Ascending aorta (tissue), 2 donors: ENCODE measurements at regions not wholly inside any gene's neighbourhood (a gene's known extent, or its start where the extent isn't known, plus 50 kb on each side); places are given as distances from the start of the nearest gene placed in this dataset.
A peak's percentile ranks its signal among the peaks of the same experiment; 100 is the strongest.

Source experiments
- DNase-seq, 2 donors: peaks; one replicate each; pipeline ENCODE4 v3.0.0-alpha.2; 2019; ENCODE audit warnings: low spot score in 2 of 2
- H3K27ac ChIP-seq, 2 donors: fragments of 200-600 bp; sonication (generic); one replicate each; pipeline ENCODE4 v1.5.1; 2016 to 2017; ENCODE audit warnings: mild to moderate bottlenecking in 1 of 2
- H3K27me3 ChIP-seq: fragments of 200-600 bp; sonication (generic); one replicate; pipeline ENCODE4 v1.5.1; 2017
- H3K36me3 ChIP-seq, 2 donors: fragments of 200-600 bp; sonication (generic); one replicate each; pipeline ENCODE4 v1.5.1; 2016
- H3K4me1 ChIP-seq, 2 donors: fragments of 200-600 bp; sonication (generic); one replicate each; pipeline ENCODE4 v1.5.1; 2016 to 2017; ENCODE audit warnings: mild to moderate bottlenecking in 1 of 2
- H3K4me3 ChIP-seq, 2 donors: fragments of 200-600 bp; sonication (generic); one replicate each; pipeline ENCODE4 v1.5.1; 2016 to 2017; ENCODE audit warnings: mild to moderate bottlenecking in 1 of 2
- H3K9me3 ChIP-seq, 2 donors: fragments of 200-600 bp; sonication (generic); one replicate each; pipeline ENCODE4 v1.5.1; 2016
- CTCF ChIP-seq, 3 experiments: fragments of 200-600 bp in 2 of 3; fragments of 450-650 bp in 1 of 3; sonication (generic) in 2 of 3; IDR thresholded peaks; one replicate each; pipeline ENCODE4 v1.5.1; 2016 to 2019; ENCODE audit warnings: antibody characterized with exemption in 3 of 3, mild to moderate bottlenecking in 1 of 3, moderate library complexity in 1 of 3
- intact Hi-C: fragments of 100-400 bp; cut with DNase I; formaldehyde crosslinking; loops from one replicate; pipeline ENCODE4 v1.15.1; 2023

GRCh38 chr9:71632776-71633175 is 135.5 kb downstream of the CEMIP2 start:
- no peak overlapping the region for H3K27ac ChIP-seq
- H3K27me3 ChIP-seq, result no peaks in the 10 kb centered on the region
- no peaks in the 10 kb centered on the region for H3K9me3 ChIP-seq
- H3K4me3 ChIP-seq, result no peak overlapping the region
- H3K36me3 ChIP-seq, result no peaks in the 10 kb centered on the region
- H3K4me1 ChIP-seq, result no peaks in the 10 kb centered on the region
- no peak for TF ChIP-seq CTCF (IDR thresholded peaks at IDR 0.05)
- DNase-seq, result no peak
- intact Hi-C loops, result no loop called here

DNA sequence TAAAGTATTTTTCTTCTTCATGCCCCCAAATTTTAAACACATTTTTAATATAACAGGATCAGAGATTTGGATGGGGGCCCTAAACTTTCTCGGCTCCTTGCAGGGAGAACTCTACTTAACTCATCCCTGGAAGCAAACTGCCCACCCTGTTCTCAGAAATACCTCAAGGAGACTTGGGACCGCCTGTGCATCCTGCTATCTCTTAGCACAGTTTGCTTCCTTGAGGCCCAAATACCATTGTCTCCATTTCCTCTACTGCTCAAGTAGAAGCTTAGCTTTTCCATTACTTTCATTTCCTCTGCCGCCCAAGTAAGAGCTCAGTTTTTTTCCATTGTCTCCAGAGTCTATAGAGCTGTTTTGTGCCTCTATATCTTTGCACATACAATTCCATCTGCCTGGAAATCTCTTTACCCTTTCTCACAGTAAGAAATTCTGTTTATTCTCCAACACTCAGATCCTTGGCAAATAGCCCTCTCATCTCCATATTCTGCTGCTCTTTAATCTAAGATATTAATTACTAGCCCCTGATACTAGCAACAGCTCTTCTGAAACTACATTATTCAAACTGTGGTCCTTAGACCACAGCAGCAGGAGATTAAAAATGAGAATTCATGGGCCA is 137.8 kb downstream of the CEMIP2 start:
- Histone ChIP-seq H3K27me3 (no peaks in the 10 kb centered on the region), H3K4me1 (no peaks in the 10 kb centered on the region), H3K27ac (no peak overlapping the region), H3K9me3 (no peaks in the 10 kb centered on the region), H3K4me3 (no peak overlapping the region), H3K36me3 (no peaks in the 10 kb centered on the region)
- TF ChIP-seq CTCF (IDR thresholded peaks at IDR 0.05), result no peak
- DNase-seq, result no peak
- intact Hi-C loops, result no loop called here

GRCh38 chr9:71629578-71630215 is 138.6 kb downstream of the CEMIP2 start:
- intact Hi-C loops, result no loop called here

GRCh38 chr9:71628247-71628646 is 140.1 kb downstream of the CEMIP2 start:
- peak in 1 of 3 experiments; percentile 8 for TF ChIP-seq CTCF (IDR thresholded peaks at IDR 0.05)
- H3K27ac ChIP-seq, result no peak overlapping the region
- H3K36me3 ChIP-seq, result no peaks in the 10 kb centered on the region
- intact Hi-C loops, result no loop called here
- H3K27me3 ChIP-seq, result no peaks in the 10 kb centered on the region
- no peak for DNase-seq
- H3K9me3 ChIP-seq, result no peaks in the 10 kb centered on the region
- no peaks in the 10 kb centered on the region for H3K4me1 ChIP-seq
- no peak overlapping the region for H3K4me3 ChIP-seq

More at GRCh38 chr9:71629578-71630215, 138.6 kb downstream of the CEMIP2 start:
- H3K27ac ChIP-seq, result no peak overlapping the region
- DNase-seq, result no peak
- no peaks in the 10 kb centered on the region for H3K27me3 ChIP-seq
- no peak overlapping the region for H3K4me3 ChIP-seq
- no peak for TF ChIP-seq CTCF (IDR thresholded peaks at IDR 0.05)
- no peaks in the 10 kb centered on the region for H3K36me3 ChIP-seq
- H3K4me1 ChIP-seq, result no peaks in the 10 kb centered on the region
- no peaks in the 10 kb centered on the region for H3K9me3 ChIP-seq

DNA sequence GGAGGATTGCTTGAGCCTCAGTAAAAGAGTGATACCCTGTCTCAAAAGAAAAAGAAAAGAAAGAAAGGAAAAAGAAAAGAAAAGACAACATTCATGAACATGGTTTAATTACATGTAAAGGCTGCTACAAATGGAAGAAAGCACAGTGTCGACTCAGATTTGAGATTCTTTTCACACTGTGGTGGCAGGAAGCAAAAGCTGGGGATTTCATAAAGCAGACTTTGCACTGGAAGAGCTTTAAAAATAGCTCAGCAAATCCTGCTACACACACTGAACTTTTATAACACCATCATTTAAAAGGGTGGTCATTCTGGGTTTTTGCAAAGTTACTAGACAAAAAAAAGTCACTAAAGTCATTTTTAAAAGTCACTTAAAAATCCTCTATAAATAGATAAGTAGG is 140.8 kb downstream of the CEMIP2 start:
- Histone ChIP-seq H3K4me3 (no peak overlapping the region), H3K9me3 (no peaks in the 10 kb centered on the region), H3K36me3 (no peaks in the 10 kb centered on the region), H3K27ac (no peak overlapping the region), H3K4me1 (no peaks in the 10 kb centered on the region), H3K27me3 (no peaks in the 10 kb centered on the region)
- no peak for TF ChIP-seq CTCF (IDR thresholded peaks at IDR 0.05)
- intact Hi-C loops, result no loop called here
- no peak for DNase-seq
